LNCaP clone FGC (cell line): ENCODE measurements at regions not wholly inside any gene's neighbourhood (a gene's known extent, or its start where the extent isn't known, plus 50 kb on each side); places are given as distances from the start of the nearest gene placed in this dataset.

Experiments used
- DNase-seq: peaks from one replicate; pipeline ENCODE4 v3.0.0-alpha.2; 2011; ENCODE audit warnings: low read depth
- H3K4me3 ChIP-seq: 2 replicates; pipeline ENCODE4 v1.5.1; 2011; ENCODE audit warnings: mild to moderate bottlenecking, low read depth, low read length, control low read depth
- TF ChIP-seq, protein P1 (sequence below): IDR thresholded peaks from 2 replicates; pipeline ENCODE4 v1.5.1; 2012; ENCODE audit warnings: mild to moderate bottlenecking; ENCODE audit not compliant: control insufficient read depth, insufficient read depth; ENCODE audit errors: extremely low read depth

DNA sequence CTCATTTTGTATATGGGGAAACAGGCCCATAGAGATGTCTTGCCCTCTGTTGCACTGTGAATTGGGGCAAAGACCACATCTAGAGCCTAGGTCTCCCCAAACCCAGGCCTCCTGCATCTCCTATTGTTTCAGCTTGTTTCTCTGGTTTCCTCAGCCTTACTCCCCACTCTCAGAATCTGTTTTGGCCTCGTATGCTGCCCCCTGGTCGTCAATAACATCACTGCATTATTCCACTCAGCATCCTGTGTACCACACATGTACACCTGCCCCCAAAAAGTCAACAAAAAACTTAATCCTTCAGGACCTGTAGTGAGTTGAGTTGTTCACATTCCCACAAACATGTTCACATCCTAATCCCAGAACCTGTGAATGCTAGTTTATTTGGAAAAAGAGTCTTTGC, 184.8 kb downstream of the BRINP2 start:
- no peak overlapping the region for H3K4me3 ChIP-seq
- no peak for DNase-seq
- TF ChIP-seq, protein P1, sequence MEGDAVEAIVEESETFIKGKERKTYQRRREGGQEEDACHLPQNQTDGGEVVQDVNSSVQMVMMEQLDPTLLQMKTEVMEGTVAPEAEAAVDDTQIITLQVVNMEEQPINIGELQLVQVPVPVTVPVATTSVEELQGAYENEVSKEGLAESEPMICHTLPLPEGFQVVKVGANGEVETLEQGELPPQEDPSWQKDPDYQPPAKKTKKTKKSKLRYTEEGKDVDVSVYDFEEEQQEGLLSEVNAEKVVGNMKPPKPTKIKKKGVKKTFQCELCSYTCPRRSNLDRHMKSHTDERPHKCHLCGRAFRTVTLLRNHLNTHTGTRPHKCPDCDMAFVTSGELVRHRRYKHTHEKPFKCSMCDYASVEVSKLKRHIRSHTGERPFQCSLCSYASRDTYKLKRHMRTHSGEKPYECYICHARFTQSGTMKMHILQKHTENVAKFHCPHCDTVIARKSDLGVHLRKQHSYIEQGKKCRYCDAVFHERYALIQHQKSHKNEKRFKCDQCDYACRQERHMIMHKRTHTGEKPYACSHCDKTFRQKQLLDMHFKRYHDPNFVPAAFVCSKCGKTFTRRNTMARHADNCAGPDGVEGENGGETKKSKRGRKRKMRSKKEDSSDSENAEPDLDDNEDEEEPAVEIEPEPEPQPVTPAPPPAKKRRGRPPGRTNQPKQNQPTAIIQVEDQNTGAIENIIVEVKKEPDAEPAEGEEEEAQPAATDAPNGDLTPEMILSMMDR = peak; percentile 54

DNA sequence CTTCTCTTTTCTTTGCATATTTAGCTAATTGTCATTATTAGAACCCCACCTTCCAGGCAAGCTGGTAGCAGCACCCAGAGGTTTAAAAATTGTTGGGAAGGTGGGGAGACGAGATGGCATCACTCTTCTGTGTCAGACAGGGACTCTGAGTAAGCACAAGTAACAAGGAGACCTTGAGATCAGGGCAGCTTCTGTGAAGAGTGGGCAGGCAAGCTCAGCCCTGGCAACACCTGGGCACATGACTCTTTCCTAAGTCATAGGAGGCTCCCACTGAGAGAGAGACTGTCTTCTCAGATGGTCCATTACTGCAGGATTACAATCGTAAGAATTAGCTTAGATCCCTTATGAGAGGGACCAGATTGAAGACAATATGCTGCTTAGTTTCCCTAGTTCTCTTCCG, 183.5 kb downstream of the BRINP2 start:
- TF ChIP-seq, protein P1 = no peak
- DNase-seq = no peak
- no peak overlapping the region for H3K4me3 ChIP-seq

DNA sequence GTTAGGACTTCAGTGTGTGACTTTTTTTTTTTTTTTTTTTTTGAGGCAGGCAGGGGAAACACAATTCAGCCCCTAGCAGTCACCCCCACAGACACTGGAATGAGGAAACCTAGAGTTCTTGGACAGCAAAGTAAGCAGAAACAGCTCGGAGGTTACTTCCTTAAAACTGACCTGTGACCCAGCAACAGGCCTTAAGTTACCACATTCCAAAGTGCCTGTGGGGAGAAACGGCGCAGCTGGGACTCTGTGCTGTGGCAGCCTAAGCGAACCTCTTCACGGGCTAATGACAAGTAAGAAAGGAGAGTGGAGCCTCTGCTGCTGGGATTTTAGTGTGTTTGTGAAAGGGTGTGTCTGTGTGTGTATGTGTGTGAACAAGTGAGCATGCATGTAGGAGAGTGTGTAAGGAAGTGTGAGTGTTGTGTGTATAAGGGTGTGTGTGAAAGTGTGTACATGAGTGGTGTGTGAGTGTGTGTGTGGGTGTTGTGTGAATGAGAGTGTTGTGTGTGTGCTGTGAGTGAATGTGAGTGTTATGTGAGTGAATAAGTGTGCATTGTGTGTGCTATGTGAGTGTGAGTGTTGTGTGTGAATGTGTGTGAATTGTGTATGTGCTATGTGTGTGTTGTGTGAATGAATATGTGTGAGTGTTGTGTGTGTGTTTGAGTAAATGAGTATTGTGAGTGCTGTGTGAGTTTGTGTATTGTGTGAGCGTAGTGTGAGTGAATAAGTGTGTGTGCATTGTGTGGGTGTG, 180.8 kb downstream of the BRINP2 start:
- no peak for DNase-seq
- no peak overlapping the region for H3K4me3 ChIP-seq
- TF ChIP-seq, protein P1 = no peak

DNA sequence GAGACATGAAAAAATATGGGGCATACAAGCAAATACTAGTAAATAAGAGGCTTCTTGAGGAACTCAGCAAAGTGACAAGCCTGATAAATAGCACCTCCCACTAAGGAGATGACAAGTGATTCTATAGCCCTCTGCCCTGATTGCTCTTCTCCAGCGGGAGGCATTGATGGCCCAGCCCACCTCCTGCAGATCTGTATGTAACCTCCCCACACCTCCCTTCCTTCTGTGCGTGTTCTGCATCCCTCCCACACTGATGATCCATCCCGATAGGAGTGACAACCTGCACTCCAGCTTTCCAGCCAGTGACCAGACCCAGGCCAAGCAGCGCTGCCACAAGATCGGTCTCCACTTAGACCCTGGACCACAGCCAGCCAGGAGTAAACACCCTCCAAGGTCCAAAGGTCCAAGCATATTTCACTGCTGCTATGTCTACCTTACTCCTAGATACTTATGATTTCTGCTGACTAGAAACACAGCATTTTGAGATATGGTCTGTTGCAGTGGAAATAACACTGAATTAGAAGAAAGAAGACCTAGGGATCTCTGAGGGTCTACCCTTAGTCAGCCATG, 176.1 kb downstream of the BRINP2 start:
- TF ChIP-seq, protein P1 = no peak
- DNase-seq = no peak
- no peak overlapping the region for H3K4me3 ChIP-seq

DNA sequence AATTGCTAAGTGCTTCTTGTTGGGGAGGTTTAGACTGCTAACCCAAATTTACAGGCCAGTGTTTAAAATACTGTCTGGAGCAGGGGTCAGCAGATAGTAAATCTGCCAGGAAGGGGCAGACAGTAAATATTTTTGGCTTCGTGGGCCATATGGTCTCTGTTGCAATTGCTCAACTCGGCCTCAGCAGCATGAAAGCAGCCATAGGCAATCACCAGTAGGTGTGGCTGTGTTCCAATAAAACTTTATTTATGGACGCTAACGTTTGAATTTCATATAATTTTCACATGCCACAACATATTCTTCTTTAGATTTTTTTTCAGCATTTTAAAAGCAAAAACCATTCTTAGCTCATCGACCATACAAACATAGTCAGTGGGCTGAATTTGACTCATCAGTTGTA, 172.7 kb downstream of the BRINP2 start:
- DNase-seq = no peak
- TF ChIP-seq, protein P1 = no peak
- H3K4me3 ChIP-seq = no peak overlapping the region

DNA sequence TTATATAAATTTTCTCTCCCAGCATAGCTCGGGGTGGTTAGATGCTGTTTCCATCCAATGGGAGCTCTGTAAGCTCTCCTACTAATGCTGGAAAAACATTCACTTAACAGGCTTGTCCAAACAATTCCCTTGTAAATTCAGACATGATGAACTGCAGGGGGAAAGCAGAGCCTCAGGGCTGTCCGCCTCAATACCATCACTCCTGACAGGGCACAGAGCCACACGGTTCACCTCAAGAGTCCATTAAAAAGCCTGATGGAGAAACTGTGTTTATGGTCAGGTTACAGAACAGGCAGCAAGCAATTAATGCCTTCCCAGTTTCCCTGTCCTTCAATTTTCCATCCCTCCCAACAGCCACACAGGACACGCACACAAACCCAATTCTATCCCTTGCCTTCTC, 171.0 kb downstream of the BRINP2 start:
- H3K4me3 ChIP-seq = no peak overlapping the region
- DNase-seq = no peak
- TF ChIP-seq, protein P1 = no peak
